Transverse colon (tissue), 4 donors: ENCODE measurements at regions not wholly inside any gene's neighbourhood (a gene's known extent, or its start where the extent isn't known, plus 50 kb on each side); places are given as distances from the start of the nearest gene placed in this dataset.

Experiments
- EP300 ChIP-seq: sonication (generic); formaldehyde crosslinking; IDR thresholded peaks from one replicate; pipeline ENCODE4 v1.6.1; 2017; ENCODE audit warnings: antibody characterized with exemption, low read depth
- POLR2A ChIP-seq: fragments of 450-650 bp; IDR thresholded peaks from one replicate; pipeline ENCODE4 v1.6.1; 2016; ENCODE audit warnings: antibody characterized with exemption, mild to moderate bottlenecking, moderate library complexity
- POLR2AphosphoS5 ChIP-seq, 3 donors: sonication (generic); formaldehyde crosslinking; IDR thresholded peaks; one replicate each; pipeline ENCODE4 v1.6.1; 2016; ENCODE audit warnings: antibody characterized with exemption in 3 of 3
- TF ChIP-seq, protein P1 (sequence below), 5 experiments: fragments of 200-600 bp in 3 of 5; fragments of 450-650 bp in 2 of 5; sonication (generic) in 3 of 5; IDR thresholded peaks; 1 replicate in 2 of 5; 2 replicates in 3 of 5; pipeline ENCODE4 v1.5.1; 2016 to 2017; ENCODE audit warnings: antibody characterized with exemption in 5 of 5, inconsistent platforms in 3 of 5, mild to moderate bottlenecking in 2 of 5, moderate library complexity in 1 of 5

DNA sequence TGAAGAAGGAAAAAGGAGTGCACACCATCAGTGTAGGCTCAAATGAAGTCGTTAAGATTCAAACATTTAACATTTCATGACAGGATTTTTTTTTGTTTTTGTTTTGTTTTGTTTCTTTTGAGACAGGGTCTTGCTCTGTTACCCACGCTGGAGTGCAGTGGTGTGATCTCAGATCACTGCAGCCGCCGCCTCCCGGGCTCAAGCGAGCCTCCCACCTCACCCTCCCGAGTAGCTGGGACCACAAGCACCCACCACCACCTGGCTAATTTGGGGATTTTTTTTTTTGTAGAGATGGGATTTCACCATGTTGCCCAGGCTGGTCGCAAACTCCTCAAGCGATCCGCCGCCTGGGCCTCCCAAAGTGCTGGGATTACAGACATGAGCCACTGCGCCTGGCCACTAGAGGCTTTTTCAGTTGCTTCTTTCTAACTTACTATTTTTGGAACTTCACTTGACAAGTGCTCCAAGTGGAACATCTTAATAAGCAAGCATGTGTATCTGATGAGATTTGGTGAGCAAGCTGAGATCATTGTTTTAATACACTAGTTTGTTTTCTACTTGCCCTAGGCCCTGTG is 78.9 kb upstream of the CNKSR2 start:
- TF ChIP-seq, protein P1, sequence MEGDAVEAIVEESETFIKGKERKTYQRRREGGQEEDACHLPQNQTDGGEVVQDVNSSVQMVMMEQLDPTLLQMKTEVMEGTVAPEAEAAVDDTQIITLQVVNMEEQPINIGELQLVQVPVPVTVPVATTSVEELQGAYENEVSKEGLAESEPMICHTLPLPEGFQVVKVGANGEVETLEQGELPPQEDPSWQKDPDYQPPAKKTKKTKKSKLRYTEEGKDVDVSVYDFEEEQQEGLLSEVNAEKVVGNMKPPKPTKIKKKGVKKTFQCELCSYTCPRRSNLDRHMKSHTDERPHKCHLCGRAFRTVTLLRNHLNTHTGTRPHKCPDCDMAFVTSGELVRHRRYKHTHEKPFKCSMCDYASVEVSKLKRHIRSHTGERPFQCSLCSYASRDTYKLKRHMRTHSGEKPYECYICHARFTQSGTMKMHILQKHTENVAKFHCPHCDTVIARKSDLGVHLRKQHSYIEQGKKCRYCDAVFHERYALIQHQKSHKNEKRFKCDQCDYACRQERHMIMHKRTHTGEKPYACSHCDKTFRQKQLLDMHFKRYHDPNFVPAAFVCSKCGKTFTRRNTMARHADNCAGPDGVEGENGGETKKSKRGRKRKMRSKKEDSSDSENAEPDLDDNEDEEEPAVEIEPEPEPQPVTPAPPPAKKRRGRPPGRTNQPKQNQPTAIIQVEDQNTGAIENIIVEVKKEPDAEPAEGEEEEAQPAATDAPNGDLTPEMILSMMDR (IDR thresholded peaks at IDR 0.05) = no peak
- TF ChIP-seq EP300 (no peak), POLR2A (no peak), POLR2AphosphoS5 (IDR thresholded peaks at IDR 0.05) (no peak)
